ENCODE measurements at regions not wholly inside any gene's neighbourhood (a gene's known extent, or its start where the extent isn't known, plus 50 kb on each side); places are given as distances from the start of the nearest gene placed in this dataset.

- no peak for DNase-seq (ENCODE audit: low read depth in 2 of 2)
Measured at GRCh38 chr12:123100882-123101281, 50.0 kb downstream of the PITPNM2 start.

DNA sequence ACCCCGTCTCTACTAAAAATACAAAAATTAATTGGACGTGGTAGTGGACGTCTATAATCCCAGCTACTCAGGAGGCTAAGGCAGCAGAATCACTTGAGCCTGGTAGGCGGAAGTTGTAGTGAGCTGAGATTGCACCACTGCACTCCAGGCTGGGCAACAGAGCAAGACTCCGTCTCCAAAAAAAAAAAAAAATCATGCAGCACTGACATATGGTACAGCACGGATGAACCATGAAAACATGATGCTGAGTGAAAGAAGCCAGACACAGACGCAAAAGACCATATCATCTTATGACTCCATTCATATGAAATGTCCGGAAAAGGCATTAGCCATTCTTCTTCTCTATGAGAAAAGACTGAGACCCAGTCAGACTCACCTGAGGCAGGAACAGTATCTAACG, 50.4 kb downstream of the PITPNM2 start:
- no peak for DNase-seq (ENCODE audit: low read depth in 2 of 2)

DNA sequence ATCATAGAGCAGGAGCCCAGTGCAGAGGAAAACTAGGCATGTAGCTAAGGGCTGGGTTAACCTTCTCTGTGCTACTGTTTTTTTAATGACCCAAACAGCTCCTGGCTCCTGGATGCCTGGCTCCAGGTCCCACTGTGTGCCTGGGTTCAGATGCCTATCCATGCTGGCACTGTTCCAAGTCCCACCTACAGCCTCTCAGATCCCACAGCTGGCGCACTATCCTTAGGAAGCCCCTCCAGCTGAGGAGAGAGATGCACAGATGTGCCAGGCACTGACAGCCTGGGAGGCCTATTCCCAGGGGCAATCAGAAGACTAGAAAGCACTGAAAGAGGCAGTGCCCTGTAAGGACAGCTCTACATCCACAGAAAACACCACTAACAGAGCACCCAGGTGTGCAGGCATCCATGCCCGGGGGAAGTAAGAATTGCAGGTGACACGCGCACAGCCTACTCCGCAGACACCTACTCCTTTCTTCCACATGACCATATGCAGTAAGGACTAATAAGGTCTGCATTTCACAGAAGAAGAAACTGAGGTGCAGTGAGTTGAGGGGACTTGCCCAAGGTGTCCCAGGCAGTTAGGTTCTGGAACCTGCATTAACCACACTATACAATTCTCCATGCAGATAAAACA, 51.2 kb downstream of the PITPNM2 start:
- no peak for DNase-seq (ENCODE audit: low read depth in 2 of 2)

GRCh38 chr12:123098780-123099179, 52.1 kb downstream of the PITPNM2 start:
- DNase-seq (ENCODE audit: low read depth in 2 of 2): no peak

DNA sequence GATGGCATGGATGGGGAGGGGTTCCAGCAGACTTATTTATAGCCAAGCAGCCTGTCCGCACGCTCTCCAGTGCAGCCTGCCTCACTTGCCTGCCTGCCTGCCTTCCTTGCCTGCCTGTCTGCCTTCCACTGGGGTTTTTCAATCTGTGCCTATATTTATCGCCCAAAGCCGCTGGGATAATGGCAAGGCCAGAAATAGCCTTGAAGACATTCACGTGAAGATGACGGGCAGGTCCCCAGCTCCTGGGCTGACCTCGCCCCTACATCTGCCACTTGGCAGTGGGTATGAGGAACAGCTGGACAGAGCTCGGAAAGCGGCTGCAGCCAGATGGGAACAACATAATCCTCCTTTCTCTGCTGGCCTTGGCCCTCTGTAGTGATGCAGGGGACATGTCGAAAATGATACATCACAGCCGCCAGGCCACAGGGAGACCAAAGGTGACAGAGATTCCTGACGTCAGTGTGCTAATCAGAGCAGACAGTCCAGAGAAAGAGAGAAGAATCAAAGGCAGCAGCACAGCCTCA, 53.3 kb downstream of the PITPNM2 start:
- DNase-seq (ENCODE audit: low read depth in 2 of 2): no peak

DNA sequence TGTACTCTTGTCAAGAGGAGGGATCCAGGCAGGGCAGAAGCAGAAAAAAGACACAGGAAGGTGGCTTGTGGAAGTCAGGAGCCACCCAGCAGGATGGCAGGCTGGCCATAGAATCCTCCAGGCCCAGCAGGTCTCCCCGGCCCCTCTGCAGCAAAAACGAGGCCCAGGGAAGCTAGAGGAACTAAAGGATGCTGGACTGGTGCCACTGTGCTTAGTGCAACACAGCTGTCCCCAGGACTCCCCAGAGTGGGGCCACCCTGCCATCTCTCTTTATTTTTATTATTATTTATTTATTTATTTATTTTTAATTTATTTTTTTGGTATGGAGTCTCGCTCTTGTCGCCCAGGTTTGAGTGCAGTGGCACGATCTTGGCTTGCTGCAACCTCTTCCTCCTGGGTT, 54.1 kb downstream of the PITPNM2 start:
- DNase-seq (ENCODE audit: low read depth in 2 of 2): no peak

GRCh38 chr12:123096182-123096581, 54.7 kb downstream of the PITPNM2 start:
- DNase-seq (ENCODE audit: low read depth in 2 of 2): no peak

GRCh38 chr12:123095078-123095881, 55.6 kb downstream of the PITPNM2 start:
- no peak for DNase-seq (ENCODE audit: low read depth in 2 of 2)

GRCh38 chr12:123094349-123095077, 56.4 kb downstream of the PITPNM2 start:
- DNase-seq (ENCODE audit: low read depth in 2 of 2): no peak

DNA sequence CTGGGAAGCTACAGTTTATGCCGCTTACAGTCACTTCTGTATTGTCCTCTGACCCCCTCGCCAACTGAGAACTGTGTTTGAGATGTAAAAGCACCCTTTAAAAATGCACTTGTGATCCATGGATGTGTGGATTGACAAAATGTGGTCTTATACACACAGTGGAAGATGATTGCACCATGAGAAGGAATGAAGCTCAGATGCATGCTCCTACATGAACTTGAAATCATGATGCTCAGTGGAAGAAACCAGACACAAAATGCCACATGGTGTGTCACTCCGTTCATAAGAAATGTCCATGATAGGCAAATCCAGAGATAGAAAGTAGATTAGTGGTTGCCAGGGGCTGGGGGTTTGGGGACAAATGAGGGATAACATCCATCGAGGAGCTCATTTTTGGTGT, 58.0 kb downstream of the PITPNM2 start:
- DNase-seq (ENCODE audit: low read depth in 2 of 2): no peak

- no peak for DNase-seq (ENCODE audit: low read depth in 2 of 2)
Measured at GRCh38 chr12:123091230-123092150, 59.4 kb downstream of the PITPNM2 start.

GRCh38 chr12:123089631-123090353, 61.1 kb downstream of the PITPNM2 start:
- DNase-seq (ENCODE audit: low read depth in 2 of 2): no peak

DNA sequence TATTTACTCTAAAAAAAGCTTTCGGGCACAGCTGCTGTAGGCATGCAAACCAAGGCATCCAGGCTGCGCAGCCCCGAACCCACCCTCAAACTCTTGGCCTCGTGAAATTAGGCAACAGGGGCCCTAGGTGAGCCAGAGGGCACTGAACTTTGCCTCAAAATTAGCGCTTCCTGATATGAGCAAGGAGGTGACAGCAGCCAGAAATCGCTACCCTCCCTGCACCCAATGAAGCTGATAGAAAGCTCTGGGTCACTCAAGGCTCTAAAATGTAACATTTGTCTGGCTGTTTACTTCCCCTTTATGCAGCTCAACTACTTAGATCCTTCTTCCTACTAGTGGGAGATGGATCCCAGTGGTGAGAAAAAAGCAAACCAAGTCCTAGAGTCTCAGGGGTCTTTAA, 61.8 kb downstream of the PITPNM2 start:
- DNase-seq (ENCODE audit: low read depth in 2 of 2): no peak

DNA sequence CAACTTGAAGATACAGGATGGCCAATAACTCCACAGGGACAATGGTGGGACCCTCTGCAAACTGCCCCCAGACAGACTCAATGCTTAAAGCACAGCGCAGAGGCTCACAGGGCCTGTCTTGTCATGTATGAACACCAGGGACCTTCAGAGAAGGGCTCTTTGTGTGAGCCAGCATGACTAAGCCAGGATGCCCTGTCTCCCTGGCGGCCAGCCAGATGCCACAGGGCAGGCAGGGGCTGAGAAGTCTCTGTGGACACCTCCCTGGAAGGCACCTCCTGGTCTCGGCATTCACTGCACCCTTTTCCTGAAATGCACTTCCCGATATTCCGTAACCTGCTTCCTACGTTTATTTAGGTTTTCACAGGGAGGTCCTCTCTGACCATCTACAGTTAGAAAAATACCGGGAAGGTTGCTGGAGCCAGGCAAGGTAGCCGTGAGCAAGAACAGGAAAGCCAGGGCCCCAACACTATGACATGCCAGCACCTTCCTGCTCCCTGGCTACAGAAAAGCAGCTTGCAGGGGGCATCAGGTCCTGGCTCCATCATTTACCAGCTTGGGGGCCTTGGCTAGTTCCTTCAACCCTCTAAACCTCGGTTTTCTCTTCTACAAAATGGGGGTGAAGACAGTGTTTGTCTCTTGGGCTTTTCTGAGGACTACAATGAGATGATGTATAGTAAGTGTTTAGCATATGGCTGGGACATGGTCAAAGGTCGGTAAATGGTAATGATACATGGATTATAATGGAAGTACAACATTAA, 65.0 kb downstream of the PITPNM2 start:
- no peak for DNase-seq (ENCODE audit: low read depth in 2 of 2)

DNA sequence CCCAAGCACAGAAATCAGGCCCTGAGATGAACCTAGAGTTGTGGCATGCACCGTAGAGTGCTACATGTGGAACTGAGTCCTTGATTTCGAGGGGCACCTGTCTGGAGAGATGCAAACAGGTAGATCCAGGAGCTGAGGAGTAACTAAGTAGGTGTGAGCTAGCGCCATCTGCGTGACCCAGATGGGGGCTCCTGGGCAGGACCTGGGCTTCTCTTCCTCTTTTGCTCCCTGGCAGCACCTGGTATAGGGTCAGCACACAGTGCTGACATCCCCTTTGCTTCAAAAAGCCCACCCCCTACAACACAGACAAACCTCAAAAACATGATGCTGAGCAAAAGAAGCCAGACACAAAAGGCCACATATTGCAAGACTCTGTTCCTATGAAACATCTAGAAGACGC, 65.8 kb downstream of the PITPNM2 start:
- no peak for DNase-seq (ENCODE audit: low read depth in 2 of 2)

- DNase-seq (ENCODE audit: low read depth in 2 of 2): no peak
Measured at GRCh38 chr12:123083661-123084571, 67.0 kb downstream of the PITPNM2 start.

- no peak for DNase-seq (ENCODE audit: low read depth in 2 of 2)
Measured at GRCh38 chr12:123080634-123081033, 70.3 kb downstream of the PITPNM2 start.

- no peak for DNase-seq (ENCODE audit: low read depth in 2 of 2)
Measured at GRCh38 chr12:123078531-123079155, 72.2 kb downstream of the PITPNM2 start.

DNA sequence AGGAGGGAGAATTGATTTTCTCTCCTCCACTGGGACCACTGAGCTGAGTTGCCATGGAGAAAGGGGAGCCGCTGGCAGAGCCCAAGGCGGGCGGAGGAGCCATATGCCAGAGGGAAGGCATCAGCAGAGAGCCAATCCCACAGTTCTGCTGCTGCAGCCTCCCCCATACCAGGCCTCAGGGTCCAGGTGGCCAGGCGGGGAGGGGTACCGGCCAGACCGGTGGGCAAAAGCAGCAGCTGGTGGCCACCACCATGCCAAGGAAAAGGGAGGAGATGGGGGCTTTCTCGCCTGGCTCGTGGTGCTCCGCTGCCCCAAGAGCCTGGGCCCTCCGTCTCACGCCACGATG, 72.8 kb downstream of the PITPNM2 start:
- no peak for DNase-seq (ENCODE audit: low read depth in 2 of 2)
